ENCODE measurements at regions not wholly inside any gene's neighbourhood (a gene's known extent, or its start where the extent isn't known, plus 50 kb on each side); places are given as distances from the start of the nearest gene placed in this dataset.

GRCh38 chr3:73681198-73681597 is 56.5 kb upstream of the PDZRN3 start:
- TF ChIP-seq CTCF (IDR thresholded peaks at IDR 0.05) (no peak), POLR2A (IDR thresholded peaks at IDR 0.05; ENCODE audit: low read depth) (no peak)
